Mesendoderm (in vitro differentiated cells): ENCODE measurements at regions not wholly inside any gene's neighbourhood (a gene's known extent, or its start where the extent isn't known, plus 50 kb on each side); places are given as distances from the start of the nearest gene placed in this dataset.
"Not testable (repeated sequence)": the region's sequence is repeated elsewhere in the genome, so short reads cannot be mapped to it uniquely, and the experiment has no call there.

Source experiments
- DNase-seq: peaks from one replicate; pipeline ENCODE4 v3.0.0; 2013
- H2AK5ac ChIP-seq: 2 replicates; pipeline ENCODE4 v1.6.1; 2013; ENCODE audit warnings: low read length, inconsistent platforms
- H2BK120ac ChIP-seq: 2 replicates; pipeline ENCODE4 v1.6.1; 2013; ENCODE audit warnings: low read depth, mild to moderate bottlenecking, low read length, moderate library complexity, mixed read lengths
- H2BK15ac ChIP-seq: replicated peaks from 2 replicates; pipeline ENCODE4 v1.6.1; 2013; ENCODE audit warnings: low read depth, mild to moderate bottlenecking, moderate library complexity
- H2BK5ac ChIP-seq: 2 replicates; pipeline ENCODE4 v1.6.1; 2013; ENCODE audit warnings: low read length, inconsistent platforms
- H3K18ac ChIP-seq: 2 replicates; pipeline ENCODE4 v1.6.1; 2013; ENCODE audit warnings: mild to moderate bottlenecking, low read length, mixed read lengths
- H3K23ac ChIP-seq: one replicate; pipeline ENCODE4 v1.6.1; 2013; ENCODE audit warnings: low read length
- H3K27ac ChIP-seq: 2 replicates; pipeline ENCODE4 v1.5.1; 2013; ENCODE audit warnings: low read depth, mild to moderate bottlenecking, inconsistent platforms, low read length, moderate library complexity
- H3K27me3 ChIP-seq: 2 replicates; pipeline ENCODE4 v1.6.1; 2013; ENCODE audit warnings: low read length, control low read depth, mild to moderate bottlenecking, inconsistent platforms; ENCODE audit not compliant: insufficient read depth, poor library complexity
- H3K36me3 ChIP-seq: 2 replicates; pipeline ENCODE4 v1.6.1; 2013; ENCODE audit warnings: low read length, inconsistent platforms; ENCODE audit not compliant: control insufficient read depth, insufficient read depth
- H3K4ac ChIP-seq: one replicate; pipeline ENCODE4 v1.6.1; 2013; ENCODE audit warnings: low read depth, mild to moderate bottlenecking, low read length, moderate library complexity
- H3K4me1 ChIP-seq: 2 replicates; pipeline ENCODE4 v1.6.1; 2013; ENCODE audit warnings: low read depth, low read length, inconsistent platforms; ENCODE audit not compliant: control insufficient read depth
- H3K4me2 ChIP-seq: 2 replicates; pipeline ENCODE4 v1.6.1; 2013; ENCODE audit warnings: low read length
- H3K4me3 ChIP-seq: 2 replicates; pipeline ENCODE4 v1.5.1; 2013; ENCODE audit warnings: mild to moderate bottlenecking, low read length
- H3K56ac ChIP-seq: one replicate; pipeline ENCODE4 v1.6.1; 2013; ENCODE audit warnings: low read length
- H3K79me1 ChIP-seq: 2 replicates; pipeline ENCODE4 v1.6.1; 2013; ENCODE audit warnings: low read length, inconsistent platforms
- H3K79me2 ChIP-seq: 2 replicates; pipeline ENCODE4 v1.6.1; 2013; ENCODE audit warnings: mild to moderate bottlenecking, low read length; ENCODE audit not compliant: control insufficient read depth, insufficient read depth
- H3K9ac ChIP-seq: 2 replicates; pipeline ENCODE4 v1.6.1; 2013; ENCODE audit warnings: low read length, inconsistent platforms
- H4K5ac ChIP-seq: one replicate; pipeline ENCODE4 v1.6.1; 2013; ENCODE audit warnings: low read length
- H4K8ac ChIP-seq: one replicate; pipeline ENCODE4 v1.6.1; 2013; ENCODE audit warnings: low read depth, mild to moderate bottlenecking, control low read depth, low read length, moderate library complexity
- WGBS: extraction: QIAGEN DNeasy Blood & Tissue Kit; methylation state at CpG from one replicate; pipeline ENCODE4 v1.1.7; 2013; ENCODE audit warnings: low lambda C conversion rate, missing lambda C conversion rate; ENCODE audit not compliant: insufficient coverage; ENCODE audit errors: extremely low coverage; 5-methylcytosine and 5-hydroxymethylcytosine counted together

DNA sequence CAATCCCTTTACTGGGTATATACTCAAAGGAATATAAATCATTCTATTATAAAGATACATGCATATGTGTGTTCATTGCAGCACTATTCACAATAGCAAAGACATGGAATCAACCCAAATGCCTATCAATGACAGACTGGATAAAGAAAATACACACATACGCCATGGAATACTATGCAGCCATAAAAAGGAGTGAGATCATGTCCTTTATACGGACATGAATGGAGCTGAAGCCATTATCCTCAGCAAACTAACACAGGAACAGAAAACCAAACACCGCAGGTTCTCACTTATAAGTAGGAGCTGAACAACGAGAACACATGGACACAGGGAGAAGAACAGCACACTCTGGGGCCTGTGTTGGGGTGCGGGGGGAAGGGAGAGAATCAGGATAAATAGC lies 133.7 kb upstream of the CALCR start:
- not testable (repeated sequence) for H3K4me1 ChIP-seq, H3K9ac ChIP-seq, H2BK5ac ChIP-seq, H3K23ac ChIP-seq, H2AK5ac ChIP-seq, H4K8ac ChIP-seq, H3K27ac ChIP-seq, H3K56ac ChIP-seq, H3K79me1 ChIP-seq, H2BK120ac ChIP-seq, H3K18ac ChIP-seq, H3K4me3 ChIP-seq, H4K5ac ChIP-seq, DNase-seq, H3K27me3 ChIP-seq, H3K36me3 ChIP-seq, H3K79me2 ChIP-seq, H2BK15ac ChIP-seq, H3K4ac ChIP-seq, H3K4me2 ChIP-seq
- WGBS = no CpG with 5 or more reads among the region's 5 CpGs

DNA sequence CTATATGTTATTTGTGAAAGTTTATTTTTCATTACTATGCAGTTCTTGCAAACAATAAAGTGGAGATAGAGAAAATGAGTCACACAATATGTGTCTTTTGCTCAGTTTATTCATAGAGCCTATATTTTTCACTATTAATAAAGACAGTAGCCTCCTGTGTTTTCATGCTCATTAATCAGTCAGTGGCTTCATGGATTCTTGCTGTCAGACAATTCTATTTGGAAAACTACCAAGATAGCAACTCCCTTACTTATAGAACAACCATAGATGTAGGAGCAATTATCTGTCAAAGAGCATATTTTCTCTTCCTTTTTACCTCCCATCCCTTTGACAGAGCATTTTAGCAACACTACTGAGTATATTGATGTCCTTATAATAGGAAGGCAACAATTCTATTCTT lies 132.7 kb upstream of the CALCR start:
- DNase-seq = no peak
- no peak overlapping the region for H3K27ac ChIP-seq
- no peak overlapping the region for H3K9ac ChIP-seq
- H3K36me3 ChIP-seq = no peaks in the 10 kb centered on the region
- no peak overlapping the region for H2BK120ac ChIP-seq
- no peaks in the 10 kb centered on the region for H3K4me1 ChIP-seq
- H3K56ac ChIP-seq = no peak overlapping the region
- no peak overlapping the region for H4K5ac ChIP-seq
- no peak overlapping the region for H3K18ac ChIP-seq
- H2AK5ac ChIP-seq = no peak overlapping the region
- no peak overlapping the region for H3K4me3 ChIP-seq
- H3K27me3 ChIP-seq = no peaks in the 10 kb centered on the region
- no peak overlapping the region for H3K23ac ChIP-seq
- H3K4me2 ChIP-seq = no peak overlapping the region
- no peak overlapping the region for H4K8ac ChIP-seq
- H2BK5ac ChIP-seq = no peak overlapping the region
- H3K4ac ChIP-seq = no peak overlapping the region
- H3K79me2 ChIP-seq = no peaks in the 10 kb centered on the region
- no peaks in the 10 kb centered on the region for H3K79me1 ChIP-seq
- no peak overlapping the region for H2BK15ac ChIP-seq

DNA sequence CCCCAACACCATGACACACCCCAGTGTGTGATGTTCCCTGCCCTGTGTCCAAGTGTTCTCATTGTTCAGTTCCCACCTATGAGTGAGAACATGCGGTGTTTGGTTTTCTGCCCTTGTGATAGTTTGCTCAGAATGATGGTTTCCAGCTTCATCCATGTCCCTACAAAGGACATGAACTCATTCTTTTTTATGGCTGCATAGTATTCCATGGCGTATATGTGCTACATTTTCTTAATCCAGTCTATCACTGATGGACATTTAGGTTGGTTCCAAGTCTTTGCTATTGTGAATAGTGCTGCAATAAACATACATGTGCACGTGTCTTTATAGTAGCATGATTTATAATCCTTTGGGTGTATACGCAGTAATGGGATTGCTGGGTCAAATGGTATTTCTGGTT lies 131.6 kb upstream of the CALCR start:
- H2BK15ac ChIP-seq, H4K8ac ChIP-seq, H3K36me3 ChIP-seq, H2BK5ac ChIP-seq, H3K4me2 ChIP-seq, H3K9ac ChIP-seq, H3K4me3 ChIP-seq, H2AK5ac ChIP-seq, H3K27ac ChIP-seq, H3K79me1 ChIP-seq, H3K4ac ChIP-seq, DNase-seq, H2BK120ac ChIP-seq, H3K56ac ChIP-seq, H3K18ac ChIP-seq, H3K79me2 ChIP-seq, H3K4me1 ChIP-seq, H4K5ac ChIP-seq, H3K23ac ChIP-seq, H3K27me3 ChIP-seq: not testable (repeated sequence)
- WGBS = no CpG with 5 or more reads among the region's 4 CpGs

DNA sequence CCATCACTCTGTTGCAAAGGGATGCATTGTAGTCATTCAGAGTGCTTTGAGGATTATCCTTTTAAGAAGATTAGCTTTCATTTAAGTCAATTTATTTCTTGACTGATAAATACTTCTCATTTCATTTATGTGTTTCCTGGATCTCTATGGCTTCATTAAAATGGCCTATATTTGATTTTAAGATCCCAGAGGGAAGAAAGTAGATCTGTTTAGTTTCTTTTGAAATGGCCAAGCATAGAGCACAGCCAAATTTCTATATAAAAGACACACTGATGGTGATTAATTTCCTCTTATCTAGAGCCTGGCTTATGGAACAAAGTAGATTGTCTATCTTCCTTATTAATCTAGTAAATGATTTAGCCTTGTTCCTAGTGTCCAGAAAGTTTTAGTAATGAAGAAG lies 129.7 kb upstream of the CALCR start:
- Histone ChIP-seq H3K23ac (no peak overlapping the region), H3K4me3 (no peak overlapping the region), H3K4ac (no peak overlapping the region), H3K18ac (no peak overlapping the region), H4K8ac (no peak overlapping the region), H3K9ac (no peak overlapping the region), H3K27ac (no peak overlapping the region), H2BK120ac (no peak overlapping the region), H4K5ac (no peak overlapping the region), H3K56ac (no peak overlapping the region), H3K27me3 (no peaks in the 10 kb centered on the region), H2BK15ac (no peak overlapping the region), H3K79me1 (no peaks in the 10 kb centered on the region), H3K36me3 (no peaks in the 10 kb centered on the region), H2AK5ac (no peak overlapping the region), H2BK5ac (no peak overlapping the region), H3K4me2 (no peak overlapping the region), H3K4me1 (no peaks in the 10 kb centered on the region), H3K79me2 (no peaks in the 10 kb centered on the region)
- DNase-seq = no peak

DNA sequence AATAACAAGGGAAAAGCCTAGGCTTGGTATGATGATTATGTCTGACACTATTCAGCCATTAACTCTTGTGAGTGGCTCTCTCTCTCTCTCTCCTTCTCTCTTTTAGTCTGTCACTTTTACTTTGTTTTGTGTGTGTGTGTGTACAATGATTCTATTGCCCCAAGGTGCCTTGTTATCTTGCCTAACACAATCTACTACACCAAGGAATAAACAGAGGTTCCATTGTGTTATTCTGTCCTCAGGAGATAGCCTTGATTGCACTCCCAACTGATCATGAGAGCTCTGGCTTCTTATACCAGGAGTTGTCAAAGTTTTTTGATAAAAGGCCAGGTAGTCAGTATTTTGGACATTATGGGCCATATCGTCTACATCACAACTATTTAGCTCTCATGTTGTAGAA lies 123.4 kb upstream of the CALCR start:
- Histone ChIP-seq H3K18ac (no peak overlapping the region), H4K5ac (no peak overlapping the region), H3K79me1 (no peaks in the 10 kb centered on the region), H3K27ac (no peak overlapping the region), H3K4me1 (peaks cover 2% of the 10 kb centered on the region), H2BK120ac (no peak overlapping the region), H3K36me3 (no peaks in the 10 kb centered on the region), H2BK15ac (no peak overlapping the region), H3K4me2 (no peak overlapping the region), H3K79me2 (no peaks in the 10 kb centered on the region), H3K4ac (no peak overlapping the region), H3K4me3 (no peak overlapping the region), H4K8ac (no peak overlapping the region), H2BK5ac (no peak overlapping the region), H3K9ac (no peak overlapping the region), H3K23ac (no peak overlapping the region), H2AK5ac (no peak overlapping the region), H3K27me3 (no peaks in the 10 kb centered on the region), H3K56ac (no peak overlapping the region)
- peak; percentile 70 for DNase-seq
- WGBS = no CpG with 5 or more reads among the region's 1 CpG

DNA sequence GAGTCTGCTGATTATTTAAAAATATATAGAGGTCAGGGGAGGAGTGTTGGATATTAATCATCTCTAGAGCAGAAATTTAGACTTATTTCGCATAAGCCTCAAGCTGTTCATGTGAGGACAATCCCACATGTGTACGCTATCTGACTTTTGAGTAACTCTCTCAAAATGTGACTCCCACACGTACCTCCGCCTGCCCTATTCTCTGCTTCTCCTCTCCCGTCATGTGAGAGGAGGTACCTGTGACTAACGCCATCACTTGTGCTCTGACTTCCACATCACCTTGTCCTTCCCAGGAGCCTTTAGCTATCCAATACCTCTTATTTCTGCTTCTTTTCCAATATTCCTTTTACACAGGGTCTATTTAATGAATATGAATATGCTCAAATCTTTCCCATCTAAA lies 119.3 kb upstream of the CALCR start:
- Histone ChIP-seq H3K4me3 (no peak overlapping the region), H3K27ac (no peak overlapping the region), H3K79me2 (no peaks in the 10 kb centered on the region), H2BK120ac (no peak overlapping the region), H3K23ac (no peak overlapping the region), H4K5ac (no peak overlapping the region), H3K9ac (no peak overlapping the region), H2AK5ac (no peak overlapping the region), H2BK5ac (no peak overlapping the region), H3K4ac (no peak overlapping the region), H3K18ac (no peak overlapping the region), H3K27me3 (no peaks in the 10 kb centered on the region), H3K4me2 (no peak overlapping the region), H3K79me1 (no peaks in the 10 kb centered on the region), H3K36me3 (no peaks in the 10 kb centered on the region), H4K8ac (no peak overlapping the region), H2BK15ac (no peak overlapping the region), H3K4me1 (peaks cover 2% of the 10 kb centered on the region), H3K56ac (no peak overlapping the region)
- DNase-seq = no peak
- WGBS = no CpG with 5 or more reads among the region's 6 CpGs
